Ovary (tissue), 3 donors: ENCODE measurements at regions not wholly inside any gene's neighbourhood (a gene's known extent, or its start where the extent isn't known, plus 50 kb on each side); places are given as distances from the start of the nearest gene placed in this dataset.

ENCODE experiments used
- CTCF ChIP-seq, 3 donors: fragments of 450-650 bp in 2 of 3; fragments of 200-600 bp in 1 of 3; IDR thresholded peaks; one replicate each; pipeline versions ENCODE4 v1.5.1 to v1.8.0; 2016 to 2022; ENCODE audit warnings: antibody characterized with exemption in 3 of 3, mild to moderate bottlenecking in 1 of 3
- POLR2A ChIP-seq: fragments of 450-650 bp; IDR thresholded peaks from one replicate; pipeline ENCODE4 v1.6.1; 2017; ENCODE audit warnings: antibody characterized with exemption, mild to moderate bottlenecking, moderate library complexity
- donor health status: DM: no; HTN: no; CAD: no.

GRCh38 chr5:24314106-24314505 lies 330.7 kb downstream of the CDH10 start:
- TF ChIP-seq CTCF (IDR thresholded peaks at IDR 0.05) (no peak), POLR2A (no peak)
